ENCODE measurements at regions not wholly inside any gene's neighbourhood (a gene's known extent, or its start where the extent isn't known, plus 50 kb on each side); places are given as distances from the start of the nearest gene placed in this dataset.

- TF ChIP-seq, protein P1, sequence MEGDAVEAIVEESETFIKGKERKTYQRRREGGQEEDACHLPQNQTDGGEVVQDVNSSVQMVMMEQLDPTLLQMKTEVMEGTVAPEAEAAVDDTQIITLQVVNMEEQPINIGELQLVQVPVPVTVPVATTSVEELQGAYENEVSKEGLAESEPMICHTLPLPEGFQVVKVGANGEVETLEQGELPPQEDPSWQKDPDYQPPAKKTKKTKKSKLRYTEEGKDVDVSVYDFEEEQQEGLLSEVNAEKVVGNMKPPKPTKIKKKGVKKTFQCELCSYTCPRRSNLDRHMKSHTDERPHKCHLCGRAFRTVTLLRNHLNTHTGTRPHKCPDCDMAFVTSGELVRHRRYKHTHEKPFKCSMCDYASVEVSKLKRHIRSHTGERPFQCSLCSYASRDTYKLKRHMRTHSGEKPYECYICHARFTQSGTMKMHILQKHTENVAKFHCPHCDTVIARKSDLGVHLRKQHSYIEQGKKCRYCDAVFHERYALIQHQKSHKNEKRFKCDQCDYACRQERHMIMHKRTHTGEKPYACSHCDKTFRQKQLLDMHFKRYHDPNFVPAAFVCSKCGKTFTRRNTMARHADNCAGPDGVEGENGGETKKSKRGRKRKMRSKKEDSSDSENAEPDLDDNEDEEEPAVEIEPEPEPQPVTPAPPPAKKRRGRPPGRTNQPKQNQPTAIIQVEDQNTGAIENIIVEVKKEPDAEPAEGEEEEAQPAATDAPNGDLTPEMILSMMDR (IDR thresholded peaks at IDR 0.05), result no peak
- TF ChIP-seq POLR2AphosphoS5 (IDR thresholded peaks at IDR 0.05), result no peak
Measured at GRCh38 chr17:77417575-77417974, 276.8 kb downstream of the SEC14L1 start.

Measured in upper lobe of left lung (tissue), 4 donors.